Heart right ventricle (tissue), 16 donors: ENCODE measurements at regions not wholly inside any gene's neighbourhood (a gene's known extent, or its start where the extent isn't known, plus 50 kb on each side); places are given as distances from the start of the nearest gene placed in this dataset.
A peak's percentile ranks its signal among the peaks of the same experiment; 100 is the strongest.

ENCODE experiments used
- ATAC-seq, 8 donors: fragments of 200-7000 bp; cut with Tn5 transposase; one replicate each; pipeline ENCODE4 v1.9.1; 2020; ENCODE audit warnings: mild to moderate bottlenecking in 8 of 8, moderate library complexity in 8 of 8, moderate number of reproducible peaks in 1 of 8
- DNase-seq, 2 donors: peaks; one replicate each; pipeline ENCODE4 v3.0.0-alpha.2; 2020
- H3K27ac ChIP-seq, 10 donors: fragments of 200-600 bp; sonication (generic) in 2 of 10; one replicate each; pipeline versions ENCODE4 v1.5.0 to v1.8.0; 2020 to 2022; ENCODE audit warnings: mild to moderate bottlenecking in 3 of 10
- H3K27me3 ChIP-seq, 7 donors: fragments of 200-600 bp; one replicate each; pipeline ENCODE4 v1.8.0; 2021 to 2022; ENCODE audit warnings: mild to moderate bottlenecking in 2 of 7
- H3K36me3 ChIP-seq, 9 donors: fragments of 200-600 bp; sonication (generic) in 1 of 9; one replicate each; pipeline versions ENCODE4 v1.5.0 to v1.8.0; 2020 to 2022; ENCODE audit warnings: mild to moderate bottlenecking in 2 of 9
- H3K4me1 ChIP-seq, 9 donors: fragments of 200-600 bp; sonication (generic) in 1 of 9; one replicate each; pipeline versions ENCODE4 v1.5.0 to v1.8.0; 2020 to 2022; ENCODE audit warnings: mild to moderate bottlenecking in 4 of 9
- H3K4me3 ChIP-seq, 10 donors: fragments of 200-600 bp; sonication (generic) in 2 of 10; one replicate each; pipeline versions ENCODE4 v1.5.0 to v1.8.0; 2020 to 2022; ENCODE audit warnings: mild to moderate bottlenecking in 7 of 10, moderate library complexity in 2 of 10
- H3K9me3 ChIP-seq, 11 donors: fragments of 200-600 bp in 10 of 11; sonication (generic) in 2 of 11; one replicate each; pipeline versions ENCODE4 v1.5.0 to v1.8.0; 2013 to 2022; ENCODE audit warnings: mild to moderate bottlenecking in 2 of 11, control low read depth in 1 of 11, moderate library complexity in 1 of 11
- WGBS, 2 donors: extraction: QIAGEN DNeasy Blood & Tissue Kit; methylation state at CpG; one replicate each; pipeline ENCODE4 v1.1.7; 2013; ENCODE audit warnings: inconsistent platforms in 1 of 2; 5-methylcytosine and 5-hydroxymethylcytosine counted together
- intact Hi-C, 10 donors: fragments of 100-400 bp; cut with DNase I; formaldehyde crosslinking; loops; one replicate each; pipeline versions ENCODE4 v1.11.1 to v1.14.2; 2022
- TF ChIP-seq, protein P1 (sequence below), 9 donors: fragments of 200-600 bp; sonication (generic) in 2 of 9; IDR thresholded peaks; one replicate each; pipeline versions ENCODE4 v1.5.0 to v1.8.0; 2021 to 2022; ENCODE audit warnings: antibody characterized with exemption in 9 of 9, mild to moderate bottlenecking in 5 of 9, moderate library complexity in 1 of 9
- donor health status: Arrhythmogenic right ventricular cardiomyopathy.
- donor health status: ischemic (EF 13 %, LVEDD 7.1; RV severe dilation, severe dysfunction).
- donor health status: healthy with polysubstance abuse.
- donor health status: DM: no; HTN: yes; CAD: no.
- donor health status: DM: no; HTN: no; CAD: no.
- donor health status: ischemic (EF 25% LVEDD 6.9; RV normal size, moderate dysfunction).
- donor health status: ischemic (EF 25% LVEDD 5.7; RV mildly dilated, moderate dysfunction).
- donor health status: healthy.
- donor health status: DM: yes; HTN: yes; CAD: no.
- donor health status: Ischemic cardiomyopathy.
- donor health status: ischemic (EF 35%, LVEDD 5.7; RV mildly dilated, moderate dysfunction).
- donor health status: nonischemic (EF 11% LVEDD 7.7; RV severe dilation, severe dysfunction).
- donor health status: DM: yes; HTN: yes; CAD: no.
- donor health status: PGD.
- donor health status: ischemic (EF 29% LVEDD 5.4; RV normal size, mild dysfunction).
- donor health status: nonischemic (EF 23%, LVEDD 6.1; RV moderate dilation, normal function).

DNA sequence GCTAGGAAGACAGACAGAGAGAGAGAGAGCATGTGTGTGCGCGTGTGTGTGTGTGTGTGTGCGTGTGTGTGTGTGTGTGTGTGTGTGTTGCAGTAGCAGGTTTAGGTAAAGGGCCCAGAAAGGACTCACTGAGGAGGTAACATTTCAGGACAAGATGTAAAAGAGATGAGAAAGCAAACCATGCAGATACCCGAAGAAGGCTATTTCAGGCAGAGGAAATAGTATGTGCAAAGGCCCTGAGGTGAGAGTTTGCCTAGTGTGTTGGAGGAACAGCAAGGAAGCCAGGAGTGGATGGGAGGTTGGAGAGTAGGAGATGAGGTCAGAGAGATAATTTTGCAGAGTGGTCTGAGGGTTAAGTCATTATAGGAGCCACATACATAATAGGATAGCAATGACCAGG, 754.3 kb upstream of the TBX3 start:
- ATAC-seq, result no peak
- Histone ChIP-seq H3K27me3 (no peaks in the 10 kb centered on the region), H3K4me1 (peaks cover 0 to 47% (median 8%) of the 10 kb centered on the region in 9 donors), H3K4me3 (no peak overlapping the region), H3K36me3 (no peaks in the 10 kb centered on the region), H3K27ac (peak overlapping the region in 7 of 10 donors; percentile 15 to 80 (median 52)), H3K9me3 (no peaks in the 10 kb centered on the region)
- DNase-seq, result no peak
- WGBS, 2 donors, result 69 to 86% methylated on average over 4 of the region's 4 CpGs
- intact Hi-C loops, result loop anchor here in 2 of 10 donors (5.0 kb wide), 2 partner anchors 69 to 184 kb away; no protein-coding TSS in a partner anchor
- TF ChIP-seq, protein P1, sequence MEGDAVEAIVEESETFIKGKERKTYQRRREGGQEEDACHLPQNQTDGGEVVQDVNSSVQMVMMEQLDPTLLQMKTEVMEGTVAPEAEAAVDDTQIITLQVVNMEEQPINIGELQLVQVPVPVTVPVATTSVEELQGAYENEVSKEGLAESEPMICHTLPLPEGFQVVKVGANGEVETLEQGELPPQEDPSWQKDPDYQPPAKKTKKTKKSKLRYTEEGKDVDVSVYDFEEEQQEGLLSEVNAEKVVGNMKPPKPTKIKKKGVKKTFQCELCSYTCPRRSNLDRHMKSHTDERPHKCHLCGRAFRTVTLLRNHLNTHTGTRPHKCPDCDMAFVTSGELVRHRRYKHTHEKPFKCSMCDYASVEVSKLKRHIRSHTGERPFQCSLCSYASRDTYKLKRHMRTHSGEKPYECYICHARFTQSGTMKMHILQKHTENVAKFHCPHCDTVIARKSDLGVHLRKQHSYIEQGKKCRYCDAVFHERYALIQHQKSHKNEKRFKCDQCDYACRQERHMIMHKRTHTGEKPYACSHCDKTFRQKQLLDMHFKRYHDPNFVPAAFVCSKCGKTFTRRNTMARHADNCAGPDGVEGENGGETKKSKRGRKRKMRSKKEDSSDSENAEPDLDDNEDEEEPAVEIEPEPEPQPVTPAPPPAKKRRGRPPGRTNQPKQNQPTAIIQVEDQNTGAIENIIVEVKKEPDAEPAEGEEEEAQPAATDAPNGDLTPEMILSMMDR (IDR thresholded peaks at IDR 0.05), result no peak

DNA sequence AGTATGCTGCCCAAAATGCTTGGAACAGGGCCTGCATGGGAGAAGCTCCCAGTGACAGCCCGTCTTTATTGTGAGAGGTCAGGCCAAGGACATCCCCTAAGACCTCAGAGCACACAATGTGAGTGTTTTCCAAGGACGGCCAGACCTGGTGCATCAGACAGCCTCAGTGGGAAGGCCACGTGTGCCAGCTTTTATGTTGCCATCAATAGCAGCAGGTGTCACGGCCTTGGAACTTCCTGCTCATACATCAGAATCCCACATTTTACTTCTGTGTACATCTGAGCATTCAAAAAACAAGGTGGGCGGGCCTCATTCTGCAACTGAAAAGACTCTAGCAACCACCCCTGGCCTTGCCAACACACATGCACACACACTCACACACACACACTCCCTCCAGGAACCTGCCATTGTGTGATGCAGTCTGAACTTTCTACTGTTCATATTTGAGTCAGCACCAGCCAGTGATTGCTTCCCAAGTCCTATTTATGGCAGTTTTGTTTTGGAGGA, 753.1 kb upstream of the TBX3 start:
- Histone ChIP-seq H3K4me1 (peaks cover 0 to 47% (median 8%) of the 10 kb centered on the region in 9 donors), H3K36me3 (no peaks in the 10 kb centered on the region), H3K27me3 (peaks cover 0 to 3% (median 0%) of the 10 kb centered on the region in 7 donors), H3K27ac (peak overlapping the region in 6 of 10 donors; percentile 62 to 74 (median 68)), H3K9me3 (no peaks in the 10 kb centered on the region), H3K4me3 (no peak overlapping the region)
- WGBS, 2 donors, result 44 to 52% methylated on average over 5 of the region's 5 CpGs
- TF ChIP-seq, protein P1 (IDR thresholded peaks at IDR 0.05), result no peak
- DNase-seq (peak; percentile 24 to 79), ATAC-seq (peak; percentile 43 to 82 (median 70))
- intact Hi-C loops, result loop anchor here in 2 of 10 donors (1.0 to 5.0 kb wide), 4 partner anchors 14 to 752 kb away; partner anchors contain the start of gene TBX3 (in 1 of the 2)

DNA sequence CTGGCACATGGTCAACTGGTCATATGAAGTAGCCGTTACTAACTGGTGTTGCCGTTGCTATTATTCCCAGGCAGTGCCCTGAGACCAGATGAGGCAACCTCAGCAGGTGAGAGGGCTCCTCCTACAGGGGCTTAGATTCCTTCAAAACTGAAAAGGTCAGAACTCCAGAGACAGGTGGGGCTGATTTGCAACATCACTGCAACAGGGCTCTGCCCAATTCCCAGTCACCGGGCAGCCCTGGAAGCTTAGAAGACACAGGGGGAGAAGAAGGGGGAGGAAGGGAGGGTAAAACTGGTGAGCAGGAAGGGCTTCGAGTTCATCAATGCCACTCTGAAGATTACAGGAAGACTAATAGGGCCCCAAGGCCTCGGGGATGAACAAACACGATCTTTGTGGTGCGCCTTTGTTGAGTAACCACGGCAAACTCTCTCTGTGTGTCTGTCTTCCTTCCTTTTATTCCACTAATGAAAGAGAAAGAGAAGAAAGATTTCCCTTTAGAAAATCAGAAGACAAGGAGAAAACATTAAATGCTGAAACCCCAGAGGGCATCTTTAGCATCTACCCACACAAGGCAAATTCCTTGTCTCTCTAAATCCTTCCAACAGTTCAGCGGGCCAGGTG, 749.1 kb upstream of the TBX3 start:
- no peak overlapping the region for H3K4me3 ChIP-seq
- WGBS, 2 donors, result 69 to 70% methylated on average over 9 of the region's 9 CpGs
- H3K9me3 ChIP-seq, result peaks cover 0 to 2% (median 0%) of the 10 kb centered on the region in 11 donors
- no peak for DNase-seq
- H3K4me1 ChIP-seq, result peaks cover 0 to 20% (median 0%) of the 10 kb centered on the region in 9 donors
- TF ChIP-seq, protein P1 (IDR thresholded peaks at IDR 0.05), result no peak
- H3K27ac ChIP-seq, result no peak overlapping the region
- no peak for ATAC-seq
- H3K27me3 ChIP-seq, result peaks cover 0 to 3% (median 0%) of the 10 kb centered on the region in 7 donors
- H3K36me3 ChIP-seq, result no peaks in the 10 kb centered on the region
- intact Hi-C loops, result no loop called here

DNA sequence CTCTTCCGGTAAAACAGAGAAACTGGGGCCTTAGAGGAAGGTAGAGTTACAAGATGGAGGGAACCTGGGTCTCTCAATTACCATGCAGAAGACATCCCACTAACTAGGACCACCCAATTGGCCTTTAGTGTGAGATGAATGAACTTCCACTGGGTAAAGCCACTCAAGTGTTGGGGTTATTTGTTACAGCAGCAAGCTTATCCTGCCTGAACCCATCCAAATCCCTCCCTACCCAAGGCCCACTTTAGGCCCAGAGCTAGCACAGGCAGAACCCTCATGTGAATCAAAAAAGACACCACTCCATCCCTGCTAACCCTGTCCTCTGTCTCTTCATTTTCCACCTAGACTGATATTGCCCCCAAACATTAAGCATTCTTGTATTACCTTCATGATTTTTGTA, 746.7 kb upstream of the TBX3 start:
- Histone ChIP-seq H3K9me3 (peaks cover 0 to 2% (median 0%) of the 10 kb centered on the region in 11 donors), H3K27ac (no peak overlapping the region), H3K27me3 (peaks cover 0 to 3% (median 0%) of the 10 kb centered on the region in 7 donors), H3K36me3 (no peaks in the 10 kb centered on the region), H3K4me1 (no peaks in the 10 kb centered on the region), H3K4me3 (no peak overlapping the region)
- TF ChIP-seq, protein P1 (IDR thresholded peaks at IDR 0.05), result no peak
- ATAC-seq (no peak), DNase-seq (no peak)
- WGBS, 2 donors, result 96 to 98% methylated on average over 1 of the region's 1 CpG
- intact Hi-C loops, result no loop called here
